ENCODE measurements at regions not wholly inside any gene's neighbourhood (a gene's known extent, or its start where the extent isn't known, plus 50 kb on each side); places are given as distances from the start of the nearest gene placed in this dataset.

DNA sequence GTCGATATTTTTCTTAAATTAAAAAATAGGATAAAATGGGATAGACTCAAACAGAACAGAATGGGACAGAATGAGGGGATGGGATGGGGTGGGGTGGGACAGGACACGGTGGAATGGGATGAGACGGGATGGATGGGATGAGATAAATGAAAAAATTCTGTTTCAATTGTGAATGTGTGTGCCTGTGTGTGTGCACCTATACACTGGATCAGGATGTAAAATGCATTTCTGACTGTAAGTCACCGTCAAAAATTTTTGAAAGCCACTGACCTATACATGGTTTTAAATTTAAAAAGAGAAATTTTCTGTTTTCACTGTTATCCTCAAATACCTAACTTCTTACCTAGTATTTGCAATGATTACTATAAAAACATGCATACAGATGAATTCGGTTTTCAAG, 108.7 kb upstream of the UBE2E2 start:
- no peaks in the 10 kb centered on the region for H3K9me3 ChIP-seq (replicated peaks; ENCODE audit: control insufficient read depth, insufficient read depth, low read length)
- peaks cover 17% of the 10 kb centered on the region for H3K4me1 ChIP-seq (ENCODE audit: control insufficient read depth, extremely low read depth, insufficient read depth, low read length)
- FAIRE-seq (no peak), DNase-seq (ENCODE audit: low read depth, low spot score) (no peak)
- no peak overlapping the region for H3K9ac ChIP-seq (replicated peaks; ENCODE audit: extremely low read depth, insufficient read depth, low read length)
- H4K20me1 ChIP-seq (replicated peaks; ENCODE audit: control insufficient read depth, extremely low read depth, insufficient read depth, low read length): no peaks in the 10 kb centered on the region
- H3K4me2 ChIP-seq (ENCODE audit: insufficient read depth, low read length): no peak overlapping the region
- H3K4me3 ChIP-seq (replicated peaks in 1 of 3; ENCODE audit: insufficient read depth in 1 of 3, low read depth in 1 of 3, low read length in 3 of 3): no peak overlapping the region
- intact Hi-C loops (cut with micrococcal nuclease) (no loop called here), dilution Hi-C loops (cut with MboI; ENCODE audit: extremely low pct_ligation_motif_present, low sequenced_read_pairs) (no loop called here)
- H3K9me1 ChIP-seq (replicated peaks; ENCODE audit: control insufficient read depth, extremely low read depth, insufficient read depth, low read length): no peaks in the 10 kb centered on the region
- no peak overlapping the region for H2AFZ ChIP-seq (ENCODE audit: low read depth, low read length)
- no peak for TF ChIP-seq GATA2 (IDR thresholded peaks at IDR 0.05; ENCODE audit: insufficient read depth, insufficient read length, low read depth, low read length)
- no peak for TF ChIP-seq JUN (IDR thresholded peaks at IDR 0.05; ENCODE audit: borderline replicate concordance, insufficient read depth, insufficient read length, low read depth)
- TF ChIP-seq, protein P1, sequence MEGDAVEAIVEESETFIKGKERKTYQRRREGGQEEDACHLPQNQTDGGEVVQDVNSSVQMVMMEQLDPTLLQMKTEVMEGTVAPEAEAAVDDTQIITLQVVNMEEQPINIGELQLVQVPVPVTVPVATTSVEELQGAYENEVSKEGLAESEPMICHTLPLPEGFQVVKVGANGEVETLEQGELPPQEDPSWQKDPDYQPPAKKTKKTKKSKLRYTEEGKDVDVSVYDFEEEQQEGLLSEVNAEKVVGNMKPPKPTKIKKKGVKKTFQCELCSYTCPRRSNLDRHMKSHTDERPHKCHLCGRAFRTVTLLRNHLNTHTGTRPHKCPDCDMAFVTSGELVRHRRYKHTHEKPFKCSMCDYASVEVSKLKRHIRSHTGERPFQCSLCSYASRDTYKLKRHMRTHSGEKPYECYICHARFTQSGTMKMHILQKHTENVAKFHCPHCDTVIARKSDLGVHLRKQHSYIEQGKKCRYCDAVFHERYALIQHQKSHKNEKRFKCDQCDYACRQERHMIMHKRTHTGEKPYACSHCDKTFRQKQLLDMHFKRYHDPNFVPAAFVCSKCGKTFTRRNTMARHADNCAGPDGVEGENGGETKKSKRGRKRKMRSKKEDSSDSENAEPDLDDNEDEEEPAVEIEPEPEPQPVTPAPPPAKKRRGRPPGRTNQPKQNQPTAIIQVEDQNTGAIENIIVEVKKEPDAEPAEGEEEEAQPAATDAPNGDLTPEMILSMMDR (IDR thresholded peaks at IDR 0.05; ENCODE audit: extremely low read depth in 1 of 2, insufficient read depth in 1 of 2, low read depth in 1 of 2, low read length in 2 of 2): no peak
- no peak for TF ChIP-seq FOS (IDR thresholded peaks at IDR 0.05; ENCODE audit: borderline replicate concordance, insufficient read depth, low read length)
- no peak for TF ChIP-seq POLR2A (IDR thresholded peaks at IDR 0.05; ENCODE audit: low read depth, low read length)
- TF ChIP-seq POLR2AphosphoS5 (IDR thresholded peaks at IDR 0.05; ENCODE audit: insufficient read depth, low read depth, low read length): no peak
- TF ChIP-seq, protein P2, sequence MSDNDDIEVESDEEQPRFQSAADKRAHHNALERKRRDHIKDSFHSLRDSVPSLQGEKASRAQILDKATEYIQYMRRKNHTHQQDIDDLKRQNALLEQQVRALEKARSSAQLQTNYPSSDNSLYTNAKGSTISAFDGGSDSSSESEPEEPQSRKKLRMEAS (IDR thresholded peaks at IDR 0.05; ENCODE audit: insufficient read depth, insufficient read length): no peak
- TF ChIP-seq EZH2 (IDR thresholded peaks at IDR 0.05; ENCODE audit: borderline replicate concordance, low read depth, low read length, severe bottlenecking): no peak
- TF ChIP-seq MYC (IDR thresholded peaks at IDR 0.05; ENCODE audit: low read depth, low read length): no peak
- H3K27ac ChIP-seq (ENCODE audit: insufficient read depth, low read depth, low read length): no peak overlapping the region
- BruUV-seq (replicated peaks): no TSS peak
- ChIA-PET POLR2A (no interaction called here), CTCF (no interaction called here)
- H3K27me3 ChIP-seq (ENCODE audit: control insufficient read depth in 2 of 2, insufficient read depth in 2 of 2, low read length in 2 of 2): no peaks in the 10 kb centered on the region
- H3K79me2 ChIP-seq (ENCODE audit: control insufficient read depth, insufficient read depth, low read length): no peaks in the 10 kb centered on the region
- no peaks in the 10 kb centered on the region for H3K36me3 ChIP-seq (ENCODE audit: control insufficient read depth in 2 of 2, extremely low read depth in 1 of 2, insufficient read depth in 2 of 2, low read length in 2 of 2)

All from endothelial cell of umbilical vein (primary cell).